WTC11 (cell line): ENCODE measurements at regions not wholly inside any gene's neighbourhood (a gene's known extent, or its start where the extent isn't known, plus 50 kb on each side); places are given as distances from the start of the nearest gene placed in this dataset.

Experiments used
- E2F1 ChIP-seq: sonication (generic); formaldehyde crosslinking; IDR thresholded peaks from 2 replicates; pipeline ENCODE4 v1.8.0; 2022; ENCODE audit warnings: mild to moderate bottlenecking, missing genetic modification reagents
- ESRRA ChIP-seq: sonication (generic); formaldehyde crosslinking; IDR thresholded peaks from 2 replicates; pipeline ENCODE4 v1.8.1; 2022; ENCODE audit warnings: mild to moderate bottlenecking, missing genetic modification reagents, borderline replicate concordance

DNA sequence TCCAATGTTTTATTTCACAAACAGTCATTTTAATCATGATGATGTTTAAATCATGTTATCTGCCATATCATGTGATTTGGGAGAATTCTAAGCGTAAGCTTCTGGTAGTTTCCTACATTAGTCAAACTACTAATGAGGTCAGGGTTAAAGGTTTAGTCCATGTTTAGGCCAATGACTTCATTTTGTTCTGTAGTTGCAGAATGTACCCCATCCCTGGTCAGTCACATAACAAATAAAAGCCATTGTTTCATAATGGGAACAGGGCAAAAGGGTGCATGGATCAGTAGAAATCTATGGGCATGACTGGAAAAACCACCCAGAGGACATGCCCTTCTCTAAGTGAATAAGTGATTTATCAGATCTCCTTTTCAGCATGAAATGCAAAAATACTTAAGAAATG, 138.4 kb upstream of the ABCB5 start:
- TF ChIP-seq E2F1 (CRISPR knock-in tag) (no peak), ESRRA (CRISPR knock-in tag) (no peak)
